Endothelial cell of umbilical vein (primary cell): ENCODE measurements at regions not wholly inside any gene's neighbourhood (a gene's known extent, or its start where the extent isn't known, plus 50 kb on each side); places are given as distances from the start of the nearest gene placed in this dataset.

Experiments
- BruUV-seq: library from RNA; stranded (reverse); fragments of 400-500 nt; replicated peaks from 2 replicates; lab custom pipeline; 2021; lab: Mats Ljungman, UMichigan
- CTCF ChIA-PET: fragments of 300-600, 350-600 bp; sonication (Branson Sonifier 250); formaldehyde crosslinking; loops from one replicate; lab custom pipeline; 2021; ENCODE audit warnings: antibody characterized with exemption, inconsistent platforms; lab: Charles Lee
- POLR2A ChIA-PET: fragments of 300-600, 350-600 bp; sonication (Branson Sonifier 250); formaldehyde crosslinking; loops from one replicate; lab custom pipeline; 2021; ENCODE audit warnings: antibody characterized with exemption, inconsistent platforms; lab: Charles Lee
- DNase-seq: peaks from one replicate; pipeline ENCODE4 v3.0.0-alpha.2; 2011; ENCODE audit warnings: low read depth, low spot score
- FAIRE-seq: peaks from 2 replicates; lab custom pipeline; 2011; peaks lifted over from hg19 to GRCh38; lab: Jason Lieb, UNC
- H2AFZ ChIP-seq: 2 replicates; pipeline ENCODE4 v1.6.0; 2012; ENCODE audit warnings: low read depth, low read length, control low read depth, inconsistent platforms
- H3K27ac ChIP-seq: 2 replicates; pipeline ENCODE4 v1.5.1; 2011; ENCODE audit warnings: low read depth, mild to moderate bottlenecking, control low read depth, low read length, moderate library complexity; ENCODE audit not compliant: insufficient read depth
- H3K27me3 ChIP-seq, 2 experiments: 2 replicates each; pipeline versions ENCODE4 v1.6.0 to v1.6.1; 2011; ENCODE audit warnings: low read length in 2 of 2, mixed read lengths in 1 of 2; ENCODE audit not compliant: control insufficient read depth in 2 of 2, insufficient read depth in 2 of 2
- H3K36me3 ChIP-seq, 2 experiments: 2 replicates in 1 of 2; 3 replicates in 1 of 2; pipeline ENCODE4 v1.5.1; 2011; ENCODE audit warnings: low read length in 2 of 2, mild to moderate bottlenecking in 1 of 2, moderate library complexity in 1 of 2; ENCODE audit not compliant: control insufficient read depth in 2 of 2, insufficient read depth in 2 of 2; ENCODE audit errors: extremely low read depth in 1 of 2
- H3K4me1 ChIP-seq: 3 replicates; pipeline ENCODE4 v1.5.1; 2011; ENCODE audit warnings: mild to moderate bottlenecking, low read length; ENCODE audit not compliant: control insufficient read depth, insufficient read depth; ENCODE audit errors: extremely low read depth
- H3K4me2 ChIP-seq: 2 replicates; pipeline ENCODE4 v1.6.1; 2011; ENCODE audit warnings: low read length, control low read depth, mixed read lengths; ENCODE audit not compliant: insufficient read depth
- H3K4me3 ChIP-seq, 3 experiments: fragments of 200-600 bp in 1 of 3; sonication (generic), shearing (Covaris generic) in 1 of 3; replicated peaks in 1 of 3; 2 replicates each; pipeline ENCODE4 v1.5.1; 2011 to 2016; ENCODE audit warnings: control low read depth in 3 of 3, low read length in 3 of 3, mild to moderate bottlenecking in 2 of 3, inconsistent platforms in 1 of 3, low read depth in 1 of 3, moderate library complexity in 1 of 3; ENCODE audit not compliant: insufficient read depth in 1 of 3
- H3K79me2 ChIP-seq: 2 replicates; pipeline ENCODE4 v1.6.0; 2012; ENCODE audit warnings: low read length, inconsistent platforms; ENCODE audit not compliant: control insufficient read depth, insufficient read depth
- H3K9ac ChIP-seq: replicated peaks from 2 replicates; pipeline ENCODE3; 2011; ENCODE audit warnings: low read length, control low read depth; ENCODE audit not compliant: insufficient read depth; ENCODE audit errors: extremely low read depth
- H3K9me1 ChIP-seq: replicated peaks from 3 replicates; pipeline ENCODE4 v1.6.0; 2011; ENCODE audit warnings: mild to moderate bottlenecking, low read length; ENCODE audit not compliant: control insufficient read depth, insufficient read depth; ENCODE audit errors: extremely low read depth
- H3K9me3 ChIP-seq: replicated peaks from 2 replicates; pipeline ENCODE4 v1.5.1; 2012; ENCODE audit warnings: low read length, inconsistent platforms; ENCODE audit not compliant: control insufficient read depth, insufficient read depth
- H4K20me1 ChIP-seq: replicated peaks from 2 replicates; pipeline ENCODE3; 2011; ENCODE audit warnings: mild to moderate bottlenecking, low read length; ENCODE audit not compliant: control insufficient read depth, insufficient read depth; ENCODE audit errors: extremely low read depth
- EZH2 ChIP-seq: IDR thresholded peaks from 2 replicates; pipeline ENCODE4 v1.6.1; 2012; ENCODE audit warnings: borderline replicate concordance, low read depth, mild to moderate bottlenecking, moderate library complexity, low read length, inconsistent platforms; ENCODE audit not compliant: severe bottlenecking
- FOS ChIP-seq: IDR thresholded peaks from 2 replicates; pipeline ENCODE4 v1.6.1; 2011; ENCODE audit warnings: mild to moderate bottlenecking, low read length, moderate library complexity, borderline replicate concordance; ENCODE audit not compliant: insufficient read depth
- GATA2 ChIP-seq: IDR thresholded peaks from 2 replicates; pipeline ENCODE4 v1.7.0; 2011; ENCODE audit warnings: low read depth, mild to moderate bottlenecking, moderate library complexity, mixed read lengths, low read length; ENCODE audit not compliant: insufficient read length, insufficient read depth
- JUN ChIP-seq: IDR thresholded peaks from 2 replicates; pipeline ENCODE4 v1.6.1; 2011; ENCODE audit warnings: borderline replicate concordance, low read depth; ENCODE audit not compliant: insufficient read length, insufficient read depth
- MYC ChIP-seq: IDR thresholded peaks from one replicate; pipeline ENCODE4 v1.6.1; 2011; ENCODE audit warnings: mild to moderate bottlenecking, low read depth, low read length
- POLR2A ChIP-seq: IDR thresholded peaks from 2 replicates; pipeline ENCODE4 v1.6.1; 2012; ENCODE audit warnings: low read depth, mild to moderate bottlenecking, control low read depth, low read length
- POLR2AphosphoS5 ChIP-seq: IDR thresholded peaks from 2 replicates; pipeline ENCODE4 v1.6.1; 2012; ENCODE audit warnings: low read depth, mild to moderate bottlenecking, control low read depth, low read length, moderate library complexity; ENCODE audit not compliant: insufficient read depth
- dilution Hi-C: fragments of 300-500 bp; cut with MboI; formaldehyde crosslinking; loops from one replicate; pipeline ENCODE4 v1.15.0; 2019; ENCODE audit warnings: low sequenced_read_pairs; ENCODE audit not compliant: extremely low pct_ligation_motif_present
- intact Hi-C: fragments of 100-400 bp; cut with micrococcal nuclease; formaldehyde crosslinking; loops from one replicate; pipeline ENCODE4 v1.10.0; 2022
- TF ChIP-seq, protein P1 (sequence below): IDR thresholded peaks from 2 replicates; pipeline ENCODE4 v1.6.1; 2011; ENCODE audit not compliant: insufficient read depth, insufficient read length
- TF ChIP-seq, protein P2 (sequence below), 2 donors: IDR thresholded peaks; 1 replicate in 1 of 2; 2 replicates in 1 of 2; pipeline ENCODE4 v1.5.1; 2011; ENCODE audit warnings: low read length in 2 of 2, mild to moderate bottlenecking in 2 of 2, moderate library complexity in 2 of 2, control low read depth in 1 of 2, inconsistent platforms in 1 of 2, low read depth in 1 of 2; ENCODE audit not compliant: insufficient read depth in 1 of 2; ENCODE audit errors: extremely low read depth in 1 of 2

DNA sequence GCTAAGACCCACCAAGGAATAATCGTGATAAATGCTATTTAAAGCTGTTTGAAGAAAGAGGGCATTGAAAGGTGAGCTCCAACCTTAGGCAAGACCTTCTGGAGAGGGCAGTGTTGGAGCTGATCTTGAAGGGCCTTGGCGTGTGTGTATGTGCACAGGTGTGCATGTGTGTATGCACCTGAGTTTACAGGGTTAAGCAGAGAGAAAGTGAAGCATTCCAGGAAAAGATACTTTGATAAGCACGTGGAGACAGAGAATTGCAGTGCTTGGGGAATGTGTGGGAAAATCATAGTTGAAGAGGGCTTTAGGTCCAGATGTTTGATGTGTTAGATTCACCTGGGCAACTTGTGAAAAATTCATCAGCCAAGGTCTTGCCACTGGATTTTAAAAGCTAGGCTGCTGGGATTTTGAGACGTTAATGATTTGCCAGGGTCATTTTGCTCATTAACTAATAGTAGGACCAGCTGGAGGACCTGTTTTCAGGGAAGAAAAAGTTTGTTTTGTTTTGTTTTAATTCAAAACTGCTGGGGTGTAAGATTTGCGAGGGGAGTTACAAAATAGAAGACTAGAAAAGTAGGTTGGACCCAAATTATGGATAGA is 78.3 kb upstream of the ANKRD55 start:
- H3K79me2 ChIP-seq = no peaks in the 10 kb centered on the region
- DNase-seq (no peak), FAIRE-seq (no peak)
- H3K4me3 ChIP-seq = no peak overlapping the region
- dilution Hi-C loops = no loop called here
- BruUV-seq = no TSS peak
- H3K27ac ChIP-seq = no peak overlapping the region
- H4K20me1 ChIP-seq = no peaks in the 10 kb centered on the region
- TF ChIP-seq FOS (no peak), POLR2A (no peak), JUN (no peak), EZH2 (no peak), POLR2AphosphoS5 (no peak), MYC (no peak), GATA2 (no peak)
- TF ChIP-seq, protein P1, sequence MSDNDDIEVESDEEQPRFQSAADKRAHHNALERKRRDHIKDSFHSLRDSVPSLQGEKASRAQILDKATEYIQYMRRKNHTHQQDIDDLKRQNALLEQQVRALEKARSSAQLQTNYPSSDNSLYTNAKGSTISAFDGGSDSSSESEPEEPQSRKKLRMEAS = no peak
- TF ChIP-seq, protein P2, sequence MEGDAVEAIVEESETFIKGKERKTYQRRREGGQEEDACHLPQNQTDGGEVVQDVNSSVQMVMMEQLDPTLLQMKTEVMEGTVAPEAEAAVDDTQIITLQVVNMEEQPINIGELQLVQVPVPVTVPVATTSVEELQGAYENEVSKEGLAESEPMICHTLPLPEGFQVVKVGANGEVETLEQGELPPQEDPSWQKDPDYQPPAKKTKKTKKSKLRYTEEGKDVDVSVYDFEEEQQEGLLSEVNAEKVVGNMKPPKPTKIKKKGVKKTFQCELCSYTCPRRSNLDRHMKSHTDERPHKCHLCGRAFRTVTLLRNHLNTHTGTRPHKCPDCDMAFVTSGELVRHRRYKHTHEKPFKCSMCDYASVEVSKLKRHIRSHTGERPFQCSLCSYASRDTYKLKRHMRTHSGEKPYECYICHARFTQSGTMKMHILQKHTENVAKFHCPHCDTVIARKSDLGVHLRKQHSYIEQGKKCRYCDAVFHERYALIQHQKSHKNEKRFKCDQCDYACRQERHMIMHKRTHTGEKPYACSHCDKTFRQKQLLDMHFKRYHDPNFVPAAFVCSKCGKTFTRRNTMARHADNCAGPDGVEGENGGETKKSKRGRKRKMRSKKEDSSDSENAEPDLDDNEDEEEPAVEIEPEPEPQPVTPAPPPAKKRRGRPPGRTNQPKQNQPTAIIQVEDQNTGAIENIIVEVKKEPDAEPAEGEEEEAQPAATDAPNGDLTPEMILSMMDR (IDR thresholded peaks at IDR 0.05; ENCODE audit: extremely low read depth in 1 of 2, insufficient read depth in 1 of 2, low read depth in 1 of 2, low read length in 2 of 2) = no peak
- H3K9ac ChIP-seq = no peak overlapping the region
- ChIA-PET CTCF (interaction anchor here (1.0 to 1.6 kb wide), 2 partner anchors 39 to 41 kb away, joined by 6 to 7 read pairs; no protein-coding TSS in a partner anchor), POLR2A (no interaction called here)
- H3K4me1 ChIP-seq = no peaks in the 10 kb centered on the region
- no peaks in the 10 kb centered on the region for H3K27me3 ChIP-seq
- H3K9me3 ChIP-seq = no peaks in the 10 kb centered on the region
- H2AFZ ChIP-seq = no peak overlapping the region
- no peaks in the 10 kb centered on the region for H3K36me3 ChIP-seq
- H3K4me2 ChIP-seq = no peak overlapping the region
- no peaks in the 10 kb centered on the region for H3K9me1 ChIP-seq
- intact Hi-C loops = no loop called here
